ENCODE measurements at regions not wholly inside any gene's neighbourhood (a gene's known extent, or its start where the extent isn't known, plus 50 kb on each side); places are given as distances from the start of the nearest gene placed in this dataset.

DNA sequence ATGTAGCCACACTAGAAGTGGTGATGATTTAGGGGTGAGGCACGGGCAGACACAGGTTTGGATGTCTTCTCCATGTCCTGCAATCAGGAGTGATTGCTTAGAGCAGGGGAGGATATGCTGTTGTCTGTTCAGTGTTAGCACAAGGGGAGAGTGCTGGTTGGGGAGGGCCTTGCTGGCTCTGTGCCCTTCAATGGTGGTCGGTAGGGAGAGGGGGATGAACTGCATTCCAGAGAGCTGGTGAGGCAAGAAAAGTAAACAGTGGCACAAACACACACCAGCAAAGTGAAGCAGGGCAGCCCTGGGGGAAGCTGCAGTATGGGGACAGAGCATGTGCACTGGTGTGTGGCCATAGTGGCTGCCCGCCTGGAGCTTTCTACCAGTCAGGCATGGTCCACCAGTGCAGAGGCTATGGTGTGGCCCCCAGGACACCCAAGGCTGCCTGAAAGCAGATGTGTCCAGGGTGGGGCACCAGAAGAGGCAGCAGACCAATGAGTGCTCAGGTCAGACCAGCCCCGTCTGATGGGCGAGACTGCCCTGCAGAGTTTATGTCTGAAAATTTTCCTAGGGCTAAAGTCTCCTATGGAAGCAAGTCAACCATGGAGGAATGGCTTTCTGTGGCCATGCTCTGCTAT lies 1676.9 kb downstream of the PCDH9 start:
- H3K27ac ChIP-seq (ENCODE audit: insufficient read depth, low read depth, low read length): no peak overlapping the region
- no TSS peak for BruUV-seq (replicated peaks)
- dilution Hi-C loops (cut with MboI; ENCODE audit: extremely low pct_ligation_motif_present, low sequenced_read_pairs): no loop called here
- H3K4me1 ChIP-seq (ENCODE audit: control insufficient read depth, extremely low read depth, insufficient read depth, low read length): no peaks in the 10 kb centered on the region
- H4K20me1 ChIP-seq (replicated peaks; ENCODE audit: control insufficient read depth, extremely low read depth, insufficient read depth, low read length): no peaks in the 10 kb centered on the region
- ChIA-PET CTCF (interaction anchor here (0.6 kb wide), 1 partner anchor 1776 kb away, joined by 3 read pairs; no protein-coding TSS in a partner anchor), POLR2A (no interaction called here)
- DNase-seq (ENCODE audit: low read depth, low spot score): no peak
- H3K9me1 ChIP-seq (replicated peaks; ENCODE audit: control insufficient read depth, extremely low read depth, insufficient read depth, low read length): no peaks in the 10 kb centered on the region
- intact Hi-C loops (cut with micrococcal nuclease): no loop called here
- no peaks in the 10 kb centered on the region for H3K36me3 ChIP-seq (ENCODE audit: control insufficient read depth in 2 of 2, extremely low read depth in 1 of 2, insufficient read depth in 2 of 2, low read length in 2 of 2)
- H3K27me3 ChIP-seq (ENCODE audit: control insufficient read depth in 2 of 2, insufficient read depth in 2 of 2, low read length in 2 of 2): no peaks in the 10 kb centered on the region
- no peak overlapping the region for H3K4me3 ChIP-seq (replicated peaks in 1 of 3; ENCODE audit: insufficient read depth in 1 of 3, low read depth in 1 of 3, low read length in 3 of 3)
- H3K79me2 ChIP-seq (ENCODE audit: control insufficient read depth, insufficient read depth, low read length): no peaks in the 10 kb centered on the region
- TF ChIP-seq FOS (IDR thresholded peaks at IDR 0.05; ENCODE audit: borderline replicate concordance, insufficient read depth, low read length): no peak
- no peak overlapping the region for H3K9ac ChIP-seq (replicated peaks; ENCODE audit: extremely low read depth, insufficient read depth, low read length)
- no peaks in the 10 kb centered on the region for H3K9me3 ChIP-seq (replicated peaks; ENCODE audit: control insufficient read depth, insufficient read depth, low read length)
- no peak for FAIRE-seq
- H3K4me2 ChIP-seq (ENCODE audit: insufficient read depth, low read length): no peak overlapping the region
- no peak overlapping the region for H2AFZ ChIP-seq (ENCODE audit: low read depth, low read length)

DNA sequence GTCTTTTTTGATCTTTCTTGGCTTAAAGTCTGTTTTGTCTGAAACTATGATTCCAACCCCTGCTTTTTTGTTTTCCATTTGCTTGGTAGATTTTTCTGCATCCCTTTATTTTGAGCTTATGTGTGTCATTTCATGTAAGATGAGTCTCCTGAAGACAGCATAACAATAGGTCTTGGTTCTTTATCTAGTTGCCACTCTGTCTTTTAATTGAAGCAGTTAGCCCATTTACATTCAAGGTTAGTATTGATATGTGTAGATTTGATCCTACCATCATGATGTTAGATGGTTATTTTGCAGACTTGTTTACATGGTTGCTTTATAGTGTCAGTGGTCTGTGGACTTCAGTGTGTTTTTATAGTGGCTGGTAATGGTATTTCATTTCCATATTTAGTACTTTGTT lies 1678.9 kb downstream of the PCDH9 start:
- H3K4me2 ChIP-seq (ENCODE audit: insufficient read depth, low read length): no peak overlapping the region
- POLR2A ChIA-PET: no interaction called here
- no TSS peak for BruUV-seq (replicated peaks)
- H4K20me1 ChIP-seq (replicated peaks; ENCODE audit: control insufficient read depth, extremely low read depth, insufficient read depth, low read length): no peaks in the 10 kb centered on the region
- no peak overlapping the region for H3K9ac ChIP-seq (replicated peaks; ENCODE audit: extremely low read depth, insufficient read depth, low read length)
- intact Hi-C loops (cut with micrococcal nuclease) (no loop called here), dilution Hi-C loops (cut with MboI; ENCODE audit: extremely low pct_ligation_motif_present, low sequenced_read_pairs) (no loop called here)
- TF ChIP-seq, protein P1, sequence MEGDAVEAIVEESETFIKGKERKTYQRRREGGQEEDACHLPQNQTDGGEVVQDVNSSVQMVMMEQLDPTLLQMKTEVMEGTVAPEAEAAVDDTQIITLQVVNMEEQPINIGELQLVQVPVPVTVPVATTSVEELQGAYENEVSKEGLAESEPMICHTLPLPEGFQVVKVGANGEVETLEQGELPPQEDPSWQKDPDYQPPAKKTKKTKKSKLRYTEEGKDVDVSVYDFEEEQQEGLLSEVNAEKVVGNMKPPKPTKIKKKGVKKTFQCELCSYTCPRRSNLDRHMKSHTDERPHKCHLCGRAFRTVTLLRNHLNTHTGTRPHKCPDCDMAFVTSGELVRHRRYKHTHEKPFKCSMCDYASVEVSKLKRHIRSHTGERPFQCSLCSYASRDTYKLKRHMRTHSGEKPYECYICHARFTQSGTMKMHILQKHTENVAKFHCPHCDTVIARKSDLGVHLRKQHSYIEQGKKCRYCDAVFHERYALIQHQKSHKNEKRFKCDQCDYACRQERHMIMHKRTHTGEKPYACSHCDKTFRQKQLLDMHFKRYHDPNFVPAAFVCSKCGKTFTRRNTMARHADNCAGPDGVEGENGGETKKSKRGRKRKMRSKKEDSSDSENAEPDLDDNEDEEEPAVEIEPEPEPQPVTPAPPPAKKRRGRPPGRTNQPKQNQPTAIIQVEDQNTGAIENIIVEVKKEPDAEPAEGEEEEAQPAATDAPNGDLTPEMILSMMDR (IDR thresholded peaks at IDR 0.05; ENCODE audit: extremely low read depth in 1 of 2, insufficient read depth in 1 of 2, low read depth in 1 of 2, low read length in 2 of 2): no peak
- TF ChIP-seq JUN (IDR thresholded peaks at IDR 0.05; ENCODE audit: borderline replicate concordance, insufficient read depth, insufficient read length, low read depth): no peak
- TF ChIP-seq GATA2 (IDR thresholded peaks at IDR 0.05; ENCODE audit: insufficient read depth, insufficient read length, low read depth, low read length): no peak
- no peak for TF ChIP-seq MYC (IDR thresholded peaks at IDR 0.05; ENCODE audit: low read depth, low read length)
- no peak for TF ChIP-seq FOS (IDR thresholded peaks at IDR 0.05; ENCODE audit: borderline replicate concordance, insufficient read depth, low read length)
- no peak for TF ChIP-seq POLR2A (IDR thresholded peaks at IDR 0.05; ENCODE audit: low read depth, low read length)
- TF ChIP-seq, protein P2, sequence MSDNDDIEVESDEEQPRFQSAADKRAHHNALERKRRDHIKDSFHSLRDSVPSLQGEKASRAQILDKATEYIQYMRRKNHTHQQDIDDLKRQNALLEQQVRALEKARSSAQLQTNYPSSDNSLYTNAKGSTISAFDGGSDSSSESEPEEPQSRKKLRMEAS (IDR thresholded peaks at IDR 0.05; ENCODE audit: insufficient read depth, insufficient read length): no peak
- no peak for TF ChIP-seq EZH2 (IDR thresholded peaks at IDR 0.05; ENCODE audit: borderline replicate concordance, low read depth, low read length, severe bottlenecking)
- no peak for TF ChIP-seq POLR2AphosphoS5 (IDR thresholded peaks at IDR 0.05; ENCODE audit: insufficient read depth, low read depth, low read length)
- no peaks in the 10 kb centered on the region for H3K4me1 ChIP-seq (ENCODE audit: control insufficient read depth, extremely low read depth, insufficient read depth, low read length)
- FAIRE-seq: no peak
- no peaks in the 10 kb centered on the region for H3K79me2 ChIP-seq (ENCODE audit: control insufficient read depth, insufficient read depth, low read length)
- no peaks in the 10 kb centered on the region for H3K9me1 ChIP-seq (replicated peaks; ENCODE audit: control insufficient read depth, extremely low read depth, insufficient read depth, low read length)
- H3K4me3 ChIP-seq (replicated peaks in 1 of 3; ENCODE audit: insufficient read depth in 1 of 3, low read depth in 1 of 3, low read length in 3 of 3): no peak overlapping the region
- H3K27ac ChIP-seq (ENCODE audit: insufficient read depth, low read depth, low read length): no peak overlapping the region
- no peaks in the 10 kb centered on the region for H3K36me3 ChIP-seq (ENCODE audit: control insufficient read depth in 2 of 2, extremely low read depth in 1 of 2, insufficient read depth in 2 of 2, low read length in 2 of 2)
- no peaks in the 10 kb centered on the region for H3K9me3 ChIP-seq (replicated peaks; ENCODE audit: control insufficient read depth, insufficient read depth, low read length)
- H2AFZ ChIP-seq (ENCODE audit: low read depth, low read length): no peak overlapping the region
- no peaks in the 10 kb centered on the region for H3K27me3 ChIP-seq (ENCODE audit: control insufficient read depth in 2 of 2, insufficient read depth in 2 of 2, low read length in 2 of 2)
- no peak for DNase-seq (ENCODE audit: low read depth, low spot score)
- CTCF ChIA-PET: no interaction called here

Data from endothelial cell of umbilical vein (primary cell).